Stimulated activated CD8-positive, alpha-beta memory T cell treated with anti-CD3 and anti-CD28 coated beads, Interleukin-12 subunit alpha, Interleukin-12 subunit beta, amount 100 ng/mL, for 24 hours (primary cell): ENCODE measurements at regions not wholly inside any gene's neighbourhood (a gene's known extent, or its start where the extent isn't known, plus 50 kb on each side); places are given as distances from the start of the nearest gene placed in this dataset.
"Not testable (repeated sequence)": the region's sequence is repeated elsewhere in the genome, so short reads cannot be mapped to it uniquely, and the experiment has no call there.

ENCODE experiments used
- DNase-seq: peaks from one replicate; pipeline ENCODE4 v3.0.0-alpha.2; 2020; ENCODE audit errors: extremely low read depth

- no peak for DNase-seq
These were observed 146.7 kb upstream of the ATXN1 start for GRCh38 chr6:16907991-16908390.

GRCh38 chr6:16904957-16905356, 143.7 kb upstream of the ATXN1 start:
- no peak for DNase-seq

GRCh38 chr6:16903470-16903869, 142.2 kb upstream of the ATXN1 start:
- DNase-seq, result no peak

DNA sequence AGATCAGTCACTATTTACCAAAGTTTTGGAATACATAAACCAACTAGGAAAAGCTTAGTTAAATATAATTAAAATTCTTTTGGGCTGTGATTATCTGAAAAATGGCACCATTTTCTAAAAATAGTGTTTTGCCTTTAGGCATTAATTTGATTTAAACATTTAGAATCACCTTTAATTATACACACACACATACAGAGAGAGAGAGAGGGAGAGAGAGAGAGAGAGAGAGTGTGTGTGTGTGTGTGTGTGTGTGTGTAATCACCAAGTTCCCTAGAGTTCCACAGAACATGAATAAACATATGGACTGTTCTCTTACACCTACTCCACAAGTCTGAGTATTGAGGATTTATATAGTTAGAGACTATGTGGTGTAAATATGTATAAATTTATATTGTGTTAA, 141.2 kb upstream of the ATXN1 start:
- no peak for DNase-seq

DNA sequence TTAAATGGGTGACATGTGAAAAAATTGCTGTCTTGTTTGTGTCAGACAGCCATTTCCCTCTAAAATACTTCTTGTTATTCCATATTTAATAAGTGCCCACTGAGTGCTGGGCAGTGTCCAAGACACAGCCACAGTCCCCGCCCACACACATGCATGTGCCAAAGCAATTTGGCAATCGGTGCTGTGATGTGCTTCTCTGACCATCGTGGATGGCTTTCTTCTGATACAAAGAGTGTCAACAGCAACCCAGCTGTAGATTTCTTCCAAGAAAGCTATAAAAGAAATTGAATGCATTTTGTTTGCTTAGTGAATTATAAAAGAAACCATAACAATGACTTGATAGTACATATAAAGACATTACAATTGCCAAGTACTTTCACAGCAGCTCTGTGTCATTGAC, 140.5 kb upstream of the ATXN1 start:
- DNase-seq, result no peak

DNA sequence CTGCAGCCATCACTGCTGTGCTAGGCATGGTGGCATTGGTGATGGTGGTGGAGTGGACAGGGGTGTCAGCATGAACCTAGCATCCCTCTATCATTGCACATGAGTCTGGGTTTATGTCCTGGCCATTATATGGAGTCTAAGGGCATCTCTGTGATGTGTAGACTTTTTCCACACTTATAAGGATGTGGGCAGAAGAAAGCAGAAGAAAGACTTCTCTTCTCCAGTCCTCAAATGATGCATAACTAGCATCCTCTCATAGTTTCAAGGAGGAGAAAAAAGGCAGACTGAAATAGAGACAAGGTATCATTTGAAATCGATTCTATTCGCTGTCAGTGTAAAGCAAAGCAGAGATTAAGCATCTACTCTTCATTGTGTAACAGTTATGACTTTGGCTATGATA, 140.0 kb upstream of the ATXN1 start:
- DNase-seq, result no peak

DNA sequence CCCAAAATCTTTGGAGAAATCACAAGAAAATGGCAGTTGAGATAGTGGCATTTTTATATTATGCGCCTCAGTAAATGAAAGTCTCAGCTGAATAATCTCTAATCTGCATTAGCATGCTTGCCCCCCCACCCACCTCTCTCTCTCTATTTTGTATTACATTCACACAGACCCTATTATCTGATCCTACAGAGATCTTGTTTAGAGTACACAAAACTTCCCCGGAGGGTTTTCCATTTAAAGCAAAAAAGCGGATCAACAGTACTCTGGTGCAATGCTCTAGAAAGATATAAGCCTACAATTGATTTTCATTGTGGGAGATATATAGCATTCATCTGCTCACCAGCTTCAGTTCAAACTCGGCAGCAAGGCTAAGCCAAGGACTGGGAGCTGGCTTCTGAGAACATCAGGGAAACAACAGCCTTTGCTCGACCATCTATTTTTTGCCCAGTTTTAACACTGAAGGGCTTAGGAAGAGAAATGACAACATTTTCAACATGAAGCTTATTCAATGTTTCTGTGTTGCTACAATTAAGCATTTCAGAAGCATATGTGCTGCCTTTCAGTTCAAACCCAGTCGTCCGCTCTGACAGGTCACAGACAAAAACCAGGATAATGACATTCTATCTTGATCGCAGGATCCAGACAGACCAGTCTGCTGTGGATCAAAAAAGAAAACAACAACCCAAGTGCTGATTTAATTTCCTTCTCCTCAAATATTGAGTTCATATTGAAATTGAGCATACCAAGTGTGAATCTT, 137.6 kb upstream of the ATXN1 start:
- DNase-seq, result no peak

DNA sequence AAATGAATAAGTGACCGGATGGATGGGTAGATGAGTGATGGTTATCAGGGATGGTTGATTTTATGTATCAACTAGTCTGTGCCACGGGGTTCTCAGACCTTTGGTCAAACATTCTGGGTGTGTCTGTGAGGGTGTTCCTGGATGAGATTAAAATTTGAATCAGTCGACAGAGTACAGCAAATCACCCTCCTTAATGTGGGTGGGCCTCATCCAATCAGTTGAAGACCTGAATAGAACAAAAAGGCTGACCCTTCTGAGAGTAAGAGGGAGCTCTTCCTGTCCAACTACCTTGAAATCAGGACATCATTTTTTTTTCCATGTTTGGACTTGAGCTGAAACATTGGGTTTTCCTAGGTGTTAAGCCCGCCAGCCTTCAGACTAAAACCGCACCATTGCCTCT, 136.4 kb upstream of the ATXN1 start:
- no peak for DNase-seq

GRCh38 chr6:16894301-16894700, 133.0 kb upstream of the ATXN1 start:
- DNase-seq, result no peak

DNA sequence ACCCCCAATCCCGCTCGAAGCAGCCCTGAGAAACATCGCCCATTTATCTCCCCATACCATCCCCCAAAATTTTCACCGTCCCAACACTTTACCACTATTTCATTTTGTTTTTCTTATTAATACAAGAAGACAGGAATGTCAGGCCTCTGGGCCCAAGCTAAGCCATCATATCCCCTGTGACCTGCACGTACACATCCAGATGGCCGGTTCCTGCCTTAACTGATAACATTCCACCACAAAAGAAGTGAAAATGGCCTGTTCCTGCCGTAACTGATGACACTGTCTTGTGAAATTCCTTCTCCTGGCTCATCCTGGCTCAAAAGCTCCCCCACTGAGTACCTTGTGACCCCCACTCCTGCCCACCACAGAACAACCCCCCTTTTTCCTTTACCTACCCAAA, 129.8 kb upstream of the ATXN1 start:
- not testable (repeated sequence) for DNase-seq

DNA sequence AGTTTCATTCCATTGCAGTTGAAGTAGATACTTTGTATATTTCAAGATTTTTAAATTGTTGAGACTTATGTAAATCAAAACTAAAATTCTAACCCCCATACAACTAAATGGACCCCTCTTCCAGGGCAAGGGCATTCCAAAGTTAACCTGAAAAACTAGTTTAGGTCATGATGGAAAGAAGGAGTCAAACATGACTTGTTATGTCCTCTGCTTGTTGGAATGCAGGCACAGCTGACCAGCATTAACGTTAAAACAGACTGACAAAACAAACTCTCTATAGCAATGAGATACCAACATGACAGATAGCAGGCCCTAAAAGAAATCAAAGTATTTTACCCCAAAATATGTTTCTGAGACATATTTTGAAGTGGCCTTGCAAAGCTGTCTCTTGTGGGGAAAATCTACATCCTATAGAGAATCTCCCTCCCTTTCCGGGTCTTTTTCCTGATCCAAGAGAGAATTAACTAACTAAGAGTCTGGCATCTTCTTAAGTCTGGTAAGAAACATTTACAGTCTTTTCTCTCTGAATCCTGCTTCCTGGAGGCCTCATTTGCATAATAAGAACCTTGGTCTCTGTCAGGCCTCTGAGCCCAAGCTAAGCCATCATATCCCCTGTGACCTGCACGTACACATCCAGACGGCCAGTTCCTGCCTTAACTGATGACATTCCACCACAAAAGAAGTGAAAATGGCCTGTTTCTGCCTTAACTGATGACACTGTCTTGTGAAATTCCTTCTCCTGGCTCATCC, 124.3 kb upstream of the ATXN1 start:
- no peak for DNase-seq

- DNase-seq, result no peak
These were observed 123.3 kb upstream of the ATXN1 start for GRCh38 chr6:16884526-16884925.

GRCh38 chr6:16883414-16883813, 122.2 kb upstream of the ATXN1 start:
- no peak for DNase-seq

DNA sequence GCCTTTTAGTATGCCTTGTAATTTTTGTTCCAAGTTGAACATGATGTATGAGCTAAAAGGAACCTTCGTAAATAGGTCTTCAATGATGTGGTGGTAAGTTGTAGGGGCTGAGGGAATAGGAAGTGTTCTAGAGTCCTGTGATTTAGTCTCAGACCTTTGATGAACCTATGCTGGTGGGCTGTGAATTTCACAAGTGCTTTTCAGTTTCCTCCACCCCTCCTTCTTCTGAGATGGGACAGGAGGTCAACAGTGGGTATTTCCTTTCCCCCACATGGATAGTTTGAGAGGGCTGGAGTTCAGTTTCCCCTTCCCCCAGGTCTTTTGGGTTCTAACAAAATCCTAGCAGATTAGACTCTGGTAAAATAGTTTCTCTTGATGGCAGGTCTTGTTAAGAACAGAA, 121.0 kb upstream of the ATXN1 start:
- no peak for DNase-seq

- DNase-seq, result not testable (repeated sequence)
These were observed 115.6 kb upstream of the ATXN1 start for GRCh38 chr6:16876852-16877251.

- DNase-seq, result no peak
These were observed 114.9 kb upstream of the ATXN1 start for GRCh38 chr6:16876201-16876600.

GRCh38 chr6:16873698-16874097, 112.4 kb upstream of the ATXN1 start:
- no peak for DNase-seq

- no peak for DNase-seq
These were observed 111.4 kb upstream of the ATXN1 start for GRCh38 chr6:16872543-16873235.

- no peak for DNase-seq
These were observed 109.8 kb upstream of the ATXN1 start for GRCh38 chr6:16871047-16871446.

DNA sequence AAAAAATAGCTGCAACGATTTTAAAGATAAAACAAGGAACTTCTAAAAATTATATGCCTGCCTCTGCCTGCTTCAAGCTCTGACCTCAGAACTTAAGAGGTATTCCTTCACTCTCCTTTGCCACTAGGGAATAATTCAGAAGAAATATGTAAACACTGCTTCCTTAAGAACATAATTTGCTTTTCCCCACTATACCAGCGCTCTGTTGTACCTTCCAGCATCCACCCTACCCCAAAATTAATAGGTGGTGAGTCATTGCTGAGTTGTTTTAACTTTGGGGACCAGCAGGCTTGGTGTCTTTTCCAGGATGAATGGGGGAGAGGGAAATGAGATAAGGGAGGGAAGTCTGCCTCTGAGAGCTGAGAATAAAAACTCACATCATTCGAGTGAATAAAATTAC, 107.7 kb upstream of the ATXN1 start:
- DNase-seq, result no peak

DNA sequence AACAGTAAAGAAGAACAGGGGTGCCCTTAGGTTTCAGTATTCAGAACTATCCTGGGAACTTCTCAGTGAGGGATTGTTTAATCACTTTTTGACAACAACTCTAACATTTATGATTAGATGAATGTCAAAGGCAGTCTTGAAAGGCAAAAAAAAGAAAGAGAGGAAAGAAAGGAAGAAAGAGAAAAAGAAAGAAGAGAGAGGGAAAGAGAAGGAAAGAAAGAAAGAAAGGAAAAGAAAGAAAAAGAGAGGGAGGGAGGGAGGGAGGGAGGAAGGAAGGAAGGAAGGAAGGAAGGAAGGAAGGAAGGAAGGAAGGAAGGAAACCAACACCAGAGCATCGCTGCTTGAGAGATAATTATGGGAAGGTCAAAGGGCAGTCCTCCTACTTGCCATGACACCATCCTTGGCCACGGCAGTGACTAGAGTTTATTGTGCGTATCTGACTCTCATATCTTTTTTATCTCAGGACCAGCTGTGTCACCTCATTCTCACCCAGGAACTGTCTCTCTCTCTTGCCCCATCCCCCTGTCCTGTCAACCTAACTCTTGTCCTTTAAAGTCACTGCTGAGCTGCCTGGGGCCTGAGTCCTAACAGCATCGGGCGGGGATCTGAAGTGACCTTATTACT, 96.8 kb upstream of the ATXN1 start:
- no peak for DNase-seq

DNA sequence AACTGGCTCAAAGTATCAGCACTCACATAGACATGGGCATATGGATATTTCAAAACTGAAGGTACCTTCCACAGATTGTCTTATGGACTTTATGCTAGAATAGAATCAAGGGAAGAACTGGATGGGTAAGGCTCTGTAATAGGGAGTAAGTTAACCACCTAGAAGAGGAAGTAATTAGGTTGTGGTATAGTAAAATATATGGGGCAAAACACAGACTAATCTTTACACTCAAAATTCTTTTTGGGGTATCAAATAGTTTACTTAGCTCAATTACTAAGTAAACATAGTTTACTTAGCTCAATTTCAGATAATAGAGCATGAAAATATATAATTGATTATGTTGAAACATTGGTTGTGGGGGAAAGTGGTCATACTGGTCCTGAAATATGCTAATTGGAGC, 94.2 kb upstream of the ATXN1 start:
- DNase-seq, result no peak
